ENCODE measurements at regions not wholly inside any gene's neighbourhood (a gene's known extent, or its start where the extent isn't known, plus 50 kb on each side); places are given as distances from the start of the nearest gene placed in this dataset.

DNA sequence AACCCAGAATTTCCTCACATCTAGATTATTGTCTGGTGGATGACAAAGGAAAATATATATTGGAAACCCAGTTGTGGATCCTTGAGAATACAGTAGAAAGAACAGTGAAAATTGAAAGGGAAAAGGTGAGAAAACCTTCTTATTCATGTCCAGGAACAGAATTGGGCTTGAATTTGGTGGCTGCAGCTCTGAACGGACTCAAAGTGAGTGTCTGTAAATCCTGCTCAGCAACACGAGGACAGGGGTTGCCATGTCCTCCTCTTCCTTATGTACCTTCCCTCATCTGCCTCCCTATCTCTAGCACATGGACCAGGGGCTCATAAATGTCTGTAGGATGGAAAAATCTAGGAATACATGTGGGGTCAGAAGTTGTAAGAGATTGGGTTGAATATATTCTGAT, 152.2 kb downstream of the RPIA start:
- TF ChIP-seq POLR2A (IDR thresholded peaks at IDR 0.05): no peak
- TF ChIP-seq CTCF (IDR thresholded peaks at IDR 0.05): no peak
